ENCODE measurements at regions not wholly inside any gene's neighbourhood (a gene's known extent, or its start where the extent isn't known, plus 50 kb on each side); places are given as distances from the start of the nearest gene placed in this dataset.

DNA sequence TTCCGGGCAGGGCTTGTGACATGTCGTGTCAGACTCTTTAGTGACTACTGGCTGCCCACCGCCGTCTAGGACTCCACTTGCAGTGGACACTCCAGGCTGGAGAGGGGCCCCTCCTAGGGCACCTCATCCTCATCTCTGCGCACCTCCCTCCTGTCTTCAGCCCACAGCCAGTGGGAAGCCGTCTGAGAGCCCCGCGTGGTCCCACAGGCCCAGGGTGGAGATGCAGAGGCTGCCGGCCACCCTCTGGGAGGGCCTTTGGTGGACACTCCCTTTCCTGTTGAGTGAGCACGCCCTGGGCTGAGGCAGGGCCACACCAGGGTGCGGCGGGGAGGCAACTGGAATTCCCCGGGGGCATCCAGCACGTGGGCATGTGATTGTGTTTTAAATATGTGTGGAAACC lies 80.5 kb downstream of the IRX2 start:
- DNase-seq (ENCODE audit: low read depth, low spot score) = no peak
- ChIA-PET POLR2A (no interaction called here), CTCF (no interaction called here)

GRCh38 chr5:2669913-2670312 lies 81.6 kb downstream of the IRX2 start:
- TF ChIP-seq CTCF (IDR thresholded peaks at IDR 0.05; ENCODE audit: low read depth, low read length) = no peak
- CTCF ChIA-PET = no interaction called here
- Histone ChIP-seq H3K27ac (ENCODE audit: low read depth, low read length) (no peak overlapping the region), H3K27me3 (ENCODE audit: control insufficient read depth, insufficient read depth, low read length) (no peaks in the 10 kb centered on the region), H3K4me3 (ENCODE audit: low read depth, low read length) (no peak overlapping the region), H3K9me3 (ENCODE audit: control insufficient read depth, insufficient read depth, low read length) (peaks cover 64% of the 10 kb centered on the region)
- POLR2A ChIA-PET = no interaction called here
- DNase-seq (ENCODE audit: low read depth, low spot score) = no peak

More for the DNA sequence above, 80.5 kb downstream of the IRX2 start:
- H3K27me3 ChIP-seq (ENCODE audit: control insufficient read depth, insufficient read depth, low read length) = no peaks in the 10 kb centered on the region
- H3K9me3 ChIP-seq (ENCODE audit: control insufficient read depth, insufficient read depth, low read length) = peaks cover 70% of the 10 kb centered on the region
- TF ChIP-seq CTCF (IDR thresholded peaks at IDR 0.05; ENCODE audit: low read depth, low read length) = no peak
- no peak overlapping the region for H3K27ac ChIP-seq (ENCODE audit: low read depth, low read length)
- H3K4me3 ChIP-seq (ENCODE audit: low read depth, low read length) = no peak overlapping the region

DNA sequence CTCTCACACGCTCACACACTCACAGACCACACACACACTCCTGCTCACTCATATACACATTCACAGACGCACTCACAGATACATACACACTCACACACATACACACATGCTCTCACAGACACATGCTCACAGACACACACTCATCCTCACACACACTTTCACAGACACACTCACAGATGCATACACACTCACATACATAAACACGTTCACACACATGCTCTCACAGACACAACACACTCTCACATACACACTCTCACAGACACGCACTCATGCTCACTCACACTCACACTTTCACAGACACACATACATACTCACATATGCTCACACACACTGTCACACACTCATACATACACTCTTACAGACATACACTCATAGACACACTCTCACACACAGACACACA lies 82.2 kb downstream of the IRX2 start:
- no peak for TF ChIP-seq CTCF (IDR thresholded peaks at IDR 0.05; ENCODE audit: low read depth, low read length)
- Histone ChIP-seq H3K27ac (ENCODE audit: low read depth, low read length) (no peak overlapping the region), H3K27me3 (ENCODE audit: control insufficient read depth, insufficient read depth, low read length) (no peaks in the 10 kb centered on the region), H3K4me3 (ENCODE audit: low read depth, low read length) (no peak overlapping the region), H3K9me3 (ENCODE audit: control insufficient read depth, insufficient read depth, low read length) (peaks cover 65% of the 10 kb centered on the region)
- ChIA-PET CTCF (no interaction called here), POLR2A (no interaction called here)
- no peak for DNase-seq (ENCODE audit: low read depth, low spot score)

GRCh38 chr5:2666081-2666480 lies 85.4 kb downstream of the IRX2 start:
- no peak overlapping the region for H3K4me3 ChIP-seq (ENCODE audit: low read depth, low read length)
- no peak overlapping the region for H3K27ac ChIP-seq (ENCODE audit: low read depth, low read length)
- ChIA-PET CTCF (no interaction called here), POLR2A (no interaction called here)
- no peak for DNase-seq (ENCODE audit: low read depth, low spot score)
- no peaks in the 10 kb centered on the region for H3K27me3 ChIP-seq (ENCODE audit: control insufficient read depth, insufficient read depth, low read length)
- H3K9me3 ChIP-seq (ENCODE audit: control insufficient read depth, insufficient read depth, low read length) = peaks cover 57% of the 10 kb centered on the region
- no peak for TF ChIP-seq CTCF (IDR thresholded peaks at IDR 0.05; ENCODE audit: low read depth, low read length)

GRCh38 chr5:2663489-2663888 lies 88.0 kb downstream of the IRX2 start:
- no peak for TF ChIP-seq CTCF (IDR thresholded peaks at IDR 0.05; ENCODE audit: low read depth, low read length)
- CTCF ChIA-PET = no interaction called here
- H3K27me3 ChIP-seq (ENCODE audit: control insufficient read depth, insufficient read depth, low read length) = no peaks in the 10 kb centered on the region
- no peak overlapping the region for H3K4me3 ChIP-seq (ENCODE audit: low read depth, low read length)
- no peak for DNase-seq (ENCODE audit: low read depth, low spot score)
- POLR2A ChIA-PET = no interaction called here
- no peak overlapping the region for H3K27ac ChIP-seq (ENCODE audit: low read depth, low read length)
- peaks cover 43% of the 10 kb centered on the region for H3K9me3 ChIP-seq (ENCODE audit: control insufficient read depth, insufficient read depth, low read length)
